PFSK-1 (cell line): ENCODE measurements at regions not wholly inside any gene's neighbourhood (a gene's known extent, or its start where the extent isn't known, plus 50 kb on each side); places are given as distances from the start of the nearest gene placed in this dataset.

Experiments used
- FOXP2 ChIP-seq: optimal IDR thresholded peaks from 2 replicates; pipeline ENCODE3; 2011; ENCODE audit warnings: borderline replicate concordance, control low read depth, inconsistent platforms; ENCODE audit not compliant: insufficient read depth; ENCODE audit errors: extremely low read length, extremely low read depth
- POLR2AphosphoS5 ChIP-seq: IDR thresholded peaks from 2 replicates; pipeline ENCODE4 v1.6.1; 2012; ENCODE audit warnings: low read depth, mild to moderate bottlenecking, control low read depth, low read length, moderate library complexity
- TAF1 ChIP-seq: IDR thresholded peaks from 2 replicates; pipeline ENCODE4 v1.6.1; 2012; ENCODE audit warnings: low read length, control low read depth, borderline replicate concordance; ENCODE audit not compliant: insufficient read depth
- TF ChIP-seq, protein P1 (sequence below), 2 experiments: IDR thresholded peaks; 2 replicates each; pipeline versions ENCODE4 v1.6.1 to v1.8.0; 2011 to 2012; ENCODE audit warnings: low read depth in 2 of 2, low read length in 2 of 2, control low read depth in 1 of 2, inconsistent platforms in 1 of 2, mild to moderate bottlenecking in 1 of 2, moderate library complexity in 1 of 2; ENCODE audit not compliant: insufficient read depth in 1 of 2

DNA sequence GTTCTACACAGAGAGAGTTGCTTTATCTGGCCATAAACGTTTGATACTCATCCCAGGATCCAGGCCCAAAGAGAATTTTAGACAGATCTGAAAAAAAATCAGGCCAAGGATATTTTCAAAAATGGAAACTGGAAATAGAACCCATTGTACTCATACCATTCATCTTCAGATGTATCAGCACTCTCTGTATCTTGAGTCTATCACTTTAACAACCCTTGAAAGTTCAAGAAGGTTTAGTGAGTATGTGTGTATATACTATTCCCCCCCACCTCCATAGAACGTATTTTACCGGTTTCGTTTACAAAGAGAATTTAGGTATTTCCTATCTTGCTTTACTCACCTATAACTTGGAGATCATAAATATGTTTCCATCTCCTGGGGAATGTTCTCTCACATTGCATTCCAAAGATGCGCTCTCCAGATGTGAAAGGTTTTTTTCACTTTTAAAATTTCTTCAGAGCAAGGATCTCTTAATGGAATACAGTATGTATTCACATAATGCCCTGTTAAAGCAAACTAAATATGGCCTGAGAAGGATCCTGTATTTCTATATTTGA is 105.5 kb upstream of the TUT7 start:
- TF ChIP-seq, protein P1, sequence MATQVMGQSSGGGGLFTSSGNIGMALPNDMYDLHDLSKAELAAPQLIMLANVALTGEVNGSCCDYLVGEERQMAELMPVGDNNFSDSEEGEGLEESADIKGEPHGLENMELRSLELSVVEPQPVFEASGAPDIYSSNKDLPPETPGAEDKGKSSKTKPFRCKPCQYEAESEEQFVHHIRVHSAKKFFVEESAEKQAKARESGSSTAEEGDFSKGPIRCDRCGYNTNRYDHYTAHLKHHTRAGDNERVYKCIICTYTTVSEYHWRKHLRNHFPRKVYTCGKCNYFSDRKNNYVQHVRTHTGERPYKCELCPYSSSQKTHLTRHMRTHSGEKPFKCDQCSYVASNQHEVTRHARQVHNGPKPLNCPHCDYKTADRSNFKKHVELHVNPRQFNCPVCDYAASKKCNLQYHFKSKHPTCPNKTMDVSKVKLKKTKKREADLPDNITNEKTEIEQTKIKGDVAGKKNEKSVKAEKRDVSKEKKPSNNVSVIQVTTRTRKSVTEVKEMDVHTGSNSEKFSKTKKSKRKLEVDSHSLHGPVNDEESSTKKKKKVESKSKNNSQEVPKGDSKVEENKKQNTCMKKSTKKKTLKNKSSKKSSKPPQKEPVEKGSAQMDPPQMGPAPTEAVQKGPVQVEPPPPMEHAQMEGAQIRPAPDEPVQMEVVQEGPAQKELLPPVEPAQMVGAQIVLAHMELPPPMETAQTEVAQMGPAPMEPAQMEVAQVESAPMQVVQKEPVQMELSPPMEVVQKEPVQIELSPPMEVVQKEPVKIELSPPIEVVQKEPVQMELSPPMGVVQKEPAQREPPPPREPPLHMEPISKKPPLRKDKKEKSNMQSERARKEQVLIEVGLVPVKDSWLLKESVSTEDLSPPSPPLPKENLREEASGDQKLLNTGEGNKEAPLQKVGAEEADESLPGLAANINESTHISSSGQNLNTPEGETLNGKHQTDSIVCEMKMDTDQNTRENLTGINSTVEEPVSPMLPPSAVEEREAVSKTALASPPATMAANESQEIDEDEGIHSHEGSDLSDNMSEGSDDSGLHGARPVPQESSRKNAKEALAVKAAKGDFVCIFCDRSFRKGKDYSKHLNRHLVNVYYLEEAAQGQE (IDR thresholded peaks at IDR 0.05; ENCODE audit: insufficient read depth in 1 of 2, low read depth in 2 of 2, low read length in 2 of 2): no peak
- no peak for TF ChIP-seq TAF1
- TF ChIP-seq POLR2AphosphoS5: no peak
- no peak for TF ChIP-seq FOXP2
